SJSA1 (cell line): ENCODE measurements at regions not wholly inside any gene's neighbourhood (a gene's known extent, or its start where the extent isn't known, plus 50 kb on each side); places are given as distances from the start of the nearest gene placed in this dataset.

ENCODE experiments used
- DNase-seq, 2 experiments: peaks; one replicate each; pipeline ENCODE4 v3.0.0-alpha.2; 2015 to 2020; ENCODE audit warnings: low spot score in 2 of 2, low read depth in 1 of 2
- H3K27ac ChIP-seq: fragments of 250-450 bp; sonication (Bioruptor Pico); 2 replicates; pipeline ENCODE4 v1.5.1; 2020; ENCODE audit warnings: mild to moderate bottlenecking, moderate library complexity
- H3K27me3 ChIP-seq: fragments of 250-450 bp; sonication (Bioruptor Pico); replicated peaks from 2 replicates; pipeline ENCODE4 v1.5.1; 2020; ENCODE audit warnings: mild to moderate bottlenecking, moderate library complexity
- H3K36me3 ChIP-seq: fragments of 250-450 bp; sonication (Bioruptor Pico); 2 replicates; pipeline ENCODE4 v1.5.1; 2020; ENCODE audit warnings: mild to moderate bottlenecking
- H3K4me1 ChIP-seq: fragments of 250-450 bp; sonication (Bioruptor Pico); replicated peaks from 2 replicates; pipeline ENCODE4 v1.6.1; 2021; ENCODE audit warnings: mild to moderate bottlenecking
- H3K4me3 ChIP-seq: fragments of 250-450 bp; sonication (Bioruptor Pico); 2 replicates; pipeline ENCODE4 v1.5.1; 2020; ENCODE audit warnings: mild to moderate bottlenecking
- H3K9me3 ChIP-seq: fragments of 250-450 bp; sonication (Bioruptor Pico); replicated peaks from 2 replicates; pipeline ENCODE4 v1.5.1; 2020; ENCODE audit warnings: mild to moderate bottlenecking

DNA sequence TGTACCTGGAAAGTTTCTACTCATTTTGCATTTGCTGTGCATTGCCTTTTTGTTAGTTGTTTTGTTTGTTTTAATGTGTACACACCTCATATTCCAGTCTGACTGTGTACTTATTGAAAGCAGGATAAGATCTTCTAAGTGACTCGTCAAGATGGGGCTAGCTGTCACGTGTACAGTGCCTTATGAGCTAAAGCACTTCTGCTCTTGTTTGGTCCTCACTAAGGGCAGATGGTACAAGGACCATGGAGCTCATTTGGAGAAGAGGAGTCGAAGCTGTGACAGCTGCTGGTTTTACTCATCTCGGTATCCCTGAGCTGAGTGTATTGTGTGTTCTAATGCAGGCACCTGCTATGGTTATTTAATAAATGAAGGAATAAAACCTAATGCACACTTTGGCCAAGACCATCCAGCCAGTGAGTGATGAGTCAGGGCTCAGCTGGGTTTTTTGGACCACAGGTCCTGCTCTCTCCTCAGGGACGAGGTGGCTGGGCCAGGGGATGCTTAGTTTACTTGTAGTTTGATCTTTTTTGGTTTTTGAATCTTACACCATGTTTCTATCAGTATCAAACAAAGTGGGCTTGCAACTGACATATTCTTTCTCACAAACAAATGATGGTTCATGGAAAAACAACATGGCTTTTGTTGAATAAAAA is 152.5 kb upstream of the APCDD1 start:
- Histone ChIP-seq H3K27ac (no peak overlapping the region), H3K4me3 (no peak overlapping the region), H3K36me3 (no peaks in the 10 kb centered on the region), H3K9me3 (no peaks in the 10 kb centered on the region), H3K4me1 (no peaks in the 10 kb centered on the region), H3K27me3 (no peaks in the 10 kb centered on the region)
- DNase-seq = no peak

DNA sequence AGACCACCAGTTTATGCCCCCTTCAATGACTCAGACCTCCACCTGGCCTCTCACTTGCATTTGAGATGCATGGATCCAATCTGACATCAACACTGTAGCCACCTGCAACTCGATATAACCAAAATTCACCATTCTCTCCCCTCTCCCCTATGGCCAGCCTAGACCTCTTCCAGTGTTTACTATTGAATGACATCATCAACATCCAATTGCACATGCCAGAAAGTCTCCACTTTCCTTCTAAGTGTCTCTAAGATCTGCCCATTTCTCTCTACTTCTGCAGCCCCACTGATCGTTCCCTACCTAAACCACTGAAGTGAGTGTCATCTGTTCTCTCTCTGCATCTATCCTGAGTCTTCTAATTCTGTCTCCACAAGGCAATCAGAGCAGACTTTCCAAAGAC is 151.3 kb upstream of the APCDD1 start:
- no peak overlapping the region for H3K4me3 ChIP-seq
- no peaks in the 10 kb centered on the region for H3K4me1 ChIP-seq
- no peaks in the 10 kb centered on the region for H3K36me3 ChIP-seq
- no peak for DNase-seq
- no peak overlapping the region for H3K27ac ChIP-seq
- no peaks in the 10 kb centered on the region for H3K27me3 ChIP-seq
- H3K9me3 ChIP-seq = no peaks in the 10 kb centered on the region

GRCh38 chr18:10304853-10305252 is 149.6 kb upstream of the APCDD1 start:
- Histone ChIP-seq H3K4me1 (no peaks in the 10 kb centered on the region), H3K9me3 (no peaks in the 10 kb centered on the region), H3K4me3 (no peak overlapping the region), H3K27ac (no peak overlapping the region), H3K27me3 (no peaks in the 10 kb centered on the region; the same call in 1 of the 2 replicates), H3K36me3 (no peaks in the 10 kb centered on the region)
- DNase-seq = no peak

- Histone ChIP-seq H3K9me3 (no peaks in the 10 kb centered on the region), H3K4me1 (no peaks in the 10 kb centered on the region), H3K27me3 (no peaks in the 10 kb centered on the region; the same call in 1 of the 2 replicates), H3K4me3 (no peak overlapping the region), H3K36me3 (no peaks in the 10 kb centered on the region), H3K27ac (no peak overlapping the region)
- no peak for DNase-seq
Observed at GRCh38 chr18:10306779-10307178, 147.7 kb upstream of the APCDD1 start.

DNA sequence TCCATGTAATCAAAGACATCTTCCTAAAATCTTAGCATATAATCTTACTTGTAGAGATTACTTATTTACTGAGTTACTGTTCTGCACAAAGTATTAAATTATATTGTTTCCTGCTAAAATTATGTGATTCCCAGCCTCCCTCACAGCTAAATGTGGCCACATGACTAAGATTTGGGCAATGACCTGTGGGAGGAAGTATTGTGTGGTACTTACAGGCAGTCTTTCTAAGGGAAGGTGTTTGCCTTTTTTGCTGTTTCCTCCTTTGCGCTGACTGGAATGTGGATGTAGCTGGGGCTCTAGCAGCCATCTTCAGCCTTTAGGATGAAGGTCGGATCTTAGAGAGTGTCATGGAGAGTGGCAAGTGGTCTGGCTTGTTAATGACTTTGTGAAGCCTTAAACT is 146.3 kb upstream of the APCDD1 start:
- H3K4me1 ChIP-seq = no peaks in the 10 kb centered on the region
- no peak overlapping the region for H3K27ac ChIP-seq
- no peak for DNase-seq
- H3K4me3 ChIP-seq = no peak overlapping the region
- no peaks in the 10 kb centered on the region; the same call in 1 of the 2 replicates for H3K27me3 ChIP-seq
- H3K36me3 ChIP-seq = no peaks in the 10 kb centered on the region
- no peaks in the 10 kb centered on the region for H3K9me3 ChIP-seq

DNA sequence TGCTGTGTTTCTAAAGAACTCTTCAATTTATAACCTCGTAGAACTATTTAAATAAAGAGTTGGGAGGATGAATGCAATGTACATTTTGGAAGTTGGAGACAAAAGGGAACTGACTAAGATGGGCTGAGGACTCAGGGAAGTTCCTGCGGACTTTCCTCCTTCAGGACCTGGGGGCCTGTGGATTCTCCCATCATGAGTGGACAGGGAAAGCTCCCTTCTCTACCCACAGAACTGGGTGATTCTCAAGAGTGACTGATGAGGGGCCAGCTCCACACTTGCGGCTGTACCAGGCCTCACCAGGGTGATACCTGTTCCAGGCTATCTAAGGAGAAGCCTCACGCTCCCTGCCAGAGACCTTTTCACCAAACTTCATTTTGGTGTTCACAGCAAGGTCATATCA is 143.8 kb upstream of the APCDD1 start:
- H3K36me3 ChIP-seq = no peaks in the 10 kb centered on the region

DNA sequence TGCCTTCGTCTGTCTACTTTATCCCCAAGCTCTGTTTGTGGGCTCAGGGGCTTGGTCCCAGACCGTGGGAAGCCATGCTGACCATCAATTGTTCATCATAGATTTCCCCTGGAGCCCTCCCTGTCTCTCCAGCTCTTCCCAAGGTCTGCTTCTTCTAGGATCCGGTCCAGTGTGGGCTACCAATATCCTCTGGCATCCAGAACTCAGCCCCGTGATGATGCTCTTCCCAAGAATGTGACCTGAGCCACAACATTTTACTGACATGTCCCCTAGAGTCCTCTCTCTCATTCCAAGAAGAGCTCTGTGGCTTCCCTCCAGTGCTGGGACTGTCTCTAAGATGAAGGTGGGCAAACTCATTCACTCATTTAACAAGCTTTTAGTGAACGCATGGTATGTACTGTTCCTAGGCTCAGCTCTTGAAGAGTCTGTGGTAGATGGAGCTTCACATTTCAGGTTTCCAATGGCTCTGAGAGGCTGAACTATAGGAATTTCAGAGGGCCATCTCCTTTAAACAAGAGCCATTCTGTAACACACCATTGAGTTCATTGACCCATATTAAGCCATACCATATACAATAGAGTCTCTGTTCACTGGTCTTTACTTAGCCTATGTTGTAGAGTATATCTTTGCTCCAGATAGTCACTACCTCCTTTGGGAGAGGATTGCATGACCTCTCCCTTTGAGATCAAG is 142.0 kb upstream of the APCDD1 start:
- Histone ChIP-seq H3K27ac (no peak overlapping the region), H3K4me3 (no peak overlapping the region), H3K36me3 (no peaks in the 10 kb centered on the region), H3K4me1 (no peaks in the 10 kb centered on the region), H3K27me3 (no peaks in the 10 kb centered on the region; the same call in 1 of the 2 replicates), H3K9me3 (no peaks in the 10 kb centered on the region)
- DNase-seq = no peak

More for the DNA sequence above, 143.8 kb upstream of the APCDD1 start:
- Histone ChIP-seq H3K4me1 (no peaks in the 10 kb centered on the region), H3K27ac (no peak overlapping the region), H3K4me3 (no peak overlapping the region), H3K27me3 (no peaks in the 10 kb centered on the region; the same call in 1 of the 2 replicates), H3K9me3 (no peaks in the 10 kb centered on the region)
- no peak for DNase-seq

DNA sequence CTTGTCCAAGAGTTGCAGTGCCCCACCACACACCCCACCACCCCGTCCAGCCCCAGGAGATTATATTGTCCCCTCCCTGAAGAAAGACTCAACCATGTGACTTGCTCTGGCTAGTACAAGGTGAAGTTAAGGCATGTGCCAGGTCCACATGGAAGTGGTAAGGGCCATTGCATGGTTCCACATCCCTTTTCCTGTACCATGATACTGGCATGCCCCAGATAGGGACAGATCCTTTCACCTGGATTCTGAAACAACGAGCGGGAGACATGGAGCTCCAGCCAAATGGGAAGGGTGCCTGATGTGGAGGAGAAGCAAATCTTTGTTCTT is 141.5 kb upstream of the APCDD1 start:
- Histone ChIP-seq H3K27me3 (no peaks in the 10 kb centered on the region; the same call in 1 of the 2 replicates), H3K9me3 (no peaks in the 10 kb centered on the region), H3K27ac (no peak overlapping the region), H3K36me3 (no peaks in the 10 kb centered on the region), H3K4me3 (no peak overlapping the region), H3K4me1 (no peaks in the 10 kb centered on the region)
- no peak for DNase-seq

- no peak overlapping the region for H3K4me3 ChIP-seq
- no peaks in the 10 kb centered on the region; the same call in 1 of the 2 replicates for H3K27me3 ChIP-seq
- no peaks in the 10 kb centered on the region for H3K4me1 ChIP-seq
- no peak overlapping the region for H3K27ac ChIP-seq
- no peaks in the 10 kb centered on the region for H3K9me3 ChIP-seq
- DNase-seq = no peak
- no peaks in the 10 kb centered on the region for H3K36me3 ChIP-seq
Observed at GRCh38 chr18:10314066-10314465, 140.4 kb upstream of the APCDD1 start.

- DNase-seq = no peak
- H3K4me3 ChIP-seq = no peak overlapping the region
- H3K36me3 ChIP-seq = no peaks in the 10 kb centered on the region
- H3K27me3 ChIP-seq = no peaks in the 10 kb centered on the region
- no peak overlapping the region for H3K27ac ChIP-seq
- H3K9me3 ChIP-seq = no peaks in the 10 kb centered on the region
- peaks cover 1% of the 10 kb centered on the region; the same call in 1 of the 2 replicates for H3K4me1 ChIP-seq
Observed at GRCh38 chr18:10315522-10315921, 138.9 kb upstream of the APCDD1 start.

DNA sequence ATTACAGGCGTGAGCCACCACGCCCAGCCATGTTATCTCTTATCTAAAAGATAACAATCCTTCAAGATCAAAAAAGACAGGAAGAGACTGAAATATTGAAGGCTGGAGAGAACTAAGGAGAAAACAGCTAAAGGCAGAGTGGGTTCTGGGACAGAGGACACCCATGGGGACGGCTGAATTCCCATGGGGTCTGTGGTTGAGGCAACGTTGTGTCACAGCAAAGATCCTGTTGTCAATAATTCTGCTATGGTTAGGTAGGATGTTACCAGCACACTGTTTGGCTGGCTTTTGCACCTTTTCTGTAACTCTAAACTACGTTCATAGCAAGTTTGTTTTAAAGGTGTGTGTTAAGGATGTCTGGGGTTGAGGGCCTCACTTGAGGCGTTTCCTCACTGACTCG is 137.7 kb upstream of the APCDD1 start:
- Histone ChIP-seq H3K4me3 (no peak overlapping the region), H3K9me3 (no peaks in the 10 kb centered on the region), H3K4me1 (peaks cover 8% of the 10 kb centered on the region; the same call in 1 of the 2 replicates), H3K27ac (no peak overlapping the region), H3K36me3 (no peaks in the 10 kb centered on the region), H3K27me3 (no peaks in the 10 kb centered on the region)
- no peak for DNase-seq

GRCh38 chr18:10317864-10318690 is 136.4 kb upstream of the APCDD1 start:
- Histone ChIP-seq H3K9me3 (no peaks in the 10 kb centered on the region), H3K4me3 (no peak overlapping the region), H3K36me3 (no peaks in the 10 kb centered on the region), H3K27me3 (no peaks in the 10 kb centered on the region), H3K4me1 (peaks cover 8% of the 10 kb centered on the region; the same call in 1 of the 2 replicates), H3K27ac (no peak overlapping the region)
- peak in 1 of 2 experiments; percentile 0 for DNase-seq

DNA sequence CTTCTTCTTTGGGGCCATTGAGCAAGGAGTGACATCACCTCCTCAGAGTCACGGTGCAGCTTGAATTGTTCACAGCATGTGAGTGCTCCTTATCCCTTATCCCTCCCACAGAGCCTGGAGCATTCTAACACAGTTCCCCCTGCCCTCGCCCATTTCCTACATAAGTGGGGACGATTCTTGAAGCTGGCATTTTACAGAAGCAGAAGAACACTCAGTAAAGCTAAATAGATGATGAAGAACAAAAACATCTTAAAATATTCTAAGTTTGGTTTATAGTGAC is 135.8 kb upstream of the APCDD1 start:
- Histone ChIP-seq H3K4me3 (no peak overlapping the region), H3K27ac (no peak overlapping the region), H3K27me3 (no peaks in the 10 kb centered on the region), H3K9me3 (no peaks in the 10 kb centered on the region), H3K4me1 (peaks cover 8% of the 10 kb centered on the region; the same call in 1 of the 2 replicates), H3K36me3 (no peaks in the 10 kb centered on the region)
- DNase-seq = no peak

DNA sequence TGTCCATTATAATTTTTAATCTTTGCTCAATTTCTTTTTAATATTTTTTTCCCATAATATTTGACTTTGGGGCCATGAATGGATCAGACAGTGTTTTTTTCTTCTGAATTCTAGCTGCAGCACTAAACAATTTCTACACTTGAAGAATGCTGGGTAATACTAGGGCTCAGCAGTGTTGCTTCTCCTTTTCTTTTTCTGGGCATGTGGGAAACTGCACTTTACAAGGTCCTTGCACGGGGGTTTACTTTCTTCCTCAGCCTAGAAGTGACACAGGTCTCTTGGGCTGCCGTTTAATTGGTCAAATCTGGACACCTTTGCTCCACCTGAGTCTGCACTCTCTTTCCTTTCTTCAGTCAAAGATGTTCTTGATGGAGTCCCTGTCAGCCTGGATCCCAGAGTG is 135.4 kb upstream of the APCDD1 start:
- no peak overlapping the region for H3K27ac ChIP-seq
- no peak for DNase-seq
- peaks cover 8% of the 10 kb centered on the region; the same call in 1 of the 2 replicates for H3K4me1 ChIP-seq
- H3K27me3 ChIP-seq = no peaks in the 10 kb centered on the region
- H3K36me3 ChIP-seq = no peaks in the 10 kb centered on the region
- H3K4me3 ChIP-seq = no peak overlapping the region
- no peaks in the 10 kb centered on the region for H3K9me3 ChIP-seq
